Islet of Langerhans (tissue), 1 donor: ENCODE measurements at regions not wholly inside any gene's neighbourhood (a gene's known extent, or its start where the extent isn't known, plus 50 kb on each side); places are given as distances from the start of the nearest gene placed in this dataset.

Source experiments
- FAIRE-seq: peaks from one replicate; lab custom pipeline; 2011; peaks lifted over from hg19 to GRCh38; lab: Jason Lieb, UNC

DNA sequence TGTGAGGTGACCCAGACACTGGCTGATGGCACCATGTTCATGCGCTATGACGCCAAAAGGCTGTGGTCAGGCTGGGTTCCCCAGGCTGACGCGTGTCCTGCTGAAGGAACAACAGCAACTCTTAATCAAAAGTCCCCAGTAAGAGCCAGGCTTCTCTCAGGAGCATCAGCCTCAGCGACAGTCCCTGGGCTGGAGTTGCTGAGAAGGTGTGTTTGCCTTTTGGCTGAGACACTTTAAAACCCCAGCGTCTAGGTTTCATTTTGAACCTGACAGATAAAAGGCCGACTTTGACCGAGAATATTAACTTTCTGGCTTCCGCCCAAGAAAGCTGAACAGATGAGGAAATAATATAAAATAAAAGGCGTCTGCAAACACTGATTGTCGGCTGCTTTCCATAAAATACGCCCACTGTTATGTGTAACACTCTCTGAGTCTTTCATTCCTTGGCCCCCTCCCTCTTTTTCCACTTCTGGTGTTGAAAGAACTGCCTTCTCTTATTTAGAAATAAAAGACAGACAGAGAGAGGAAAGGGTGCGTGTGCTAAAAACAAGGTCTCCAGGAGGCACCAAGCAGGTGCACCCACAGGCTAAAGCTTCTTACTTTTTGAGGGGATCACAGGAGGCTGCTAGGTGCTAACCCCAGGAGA, 373.6 kb downstream of the MID1IP1 start:
- FAIRE-seq, result peak; percentile 98

DNA sequence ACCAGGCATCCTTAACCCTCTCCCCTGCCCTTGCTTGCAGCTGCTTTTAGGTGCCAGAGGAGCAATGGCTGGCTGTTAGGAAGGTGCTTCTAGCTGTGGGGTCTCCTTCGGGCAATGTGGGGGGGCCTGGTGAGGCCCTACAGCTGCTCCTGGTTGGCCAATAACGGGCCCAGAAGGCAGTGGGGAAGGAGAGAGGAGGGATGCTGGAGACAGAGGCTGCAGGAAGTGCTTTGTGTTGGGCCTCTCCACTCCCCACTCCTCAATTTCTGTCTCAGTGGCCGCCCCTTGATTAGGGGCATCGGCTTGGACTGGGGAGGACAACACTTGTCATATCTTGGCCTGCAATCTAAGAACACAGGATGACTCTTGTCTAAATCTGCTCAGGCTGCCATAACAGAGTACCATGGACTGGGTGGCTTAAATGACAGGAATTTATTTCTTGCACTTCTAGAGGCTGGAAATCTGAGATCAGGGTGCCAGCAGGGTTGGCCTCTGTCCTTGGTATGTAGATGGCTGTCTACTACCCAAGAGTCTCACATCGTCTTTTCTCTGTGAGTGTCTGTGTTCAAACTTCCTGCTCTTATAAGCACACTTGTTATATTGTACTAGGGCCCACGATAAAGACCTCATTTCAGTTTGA, 374.3 kb downstream of the MID1IP1 start:
- FAIRE-seq, result no peak

DNA sequence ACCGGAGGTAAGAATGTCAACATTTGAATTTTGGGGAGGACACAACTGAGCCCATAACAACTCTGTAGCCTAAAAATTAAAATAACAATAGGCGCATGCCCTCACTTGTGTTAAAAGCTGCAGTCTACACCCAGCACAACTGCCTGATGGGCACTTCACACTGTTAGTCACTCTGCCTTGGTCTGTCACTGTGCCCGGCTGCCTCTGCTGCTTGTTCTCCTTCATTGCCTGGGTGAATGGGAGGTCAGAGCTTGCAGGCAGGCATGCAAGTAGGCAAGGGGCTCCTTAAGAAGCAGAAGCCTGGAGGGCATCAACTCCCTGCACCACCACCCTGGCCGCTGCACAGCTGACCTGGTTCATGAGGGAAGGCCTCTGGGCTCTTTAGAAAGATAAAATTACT, 374.8 kb downstream of the MID1IP1 start:
- FAIRE-seq, result no peak

DNA sequence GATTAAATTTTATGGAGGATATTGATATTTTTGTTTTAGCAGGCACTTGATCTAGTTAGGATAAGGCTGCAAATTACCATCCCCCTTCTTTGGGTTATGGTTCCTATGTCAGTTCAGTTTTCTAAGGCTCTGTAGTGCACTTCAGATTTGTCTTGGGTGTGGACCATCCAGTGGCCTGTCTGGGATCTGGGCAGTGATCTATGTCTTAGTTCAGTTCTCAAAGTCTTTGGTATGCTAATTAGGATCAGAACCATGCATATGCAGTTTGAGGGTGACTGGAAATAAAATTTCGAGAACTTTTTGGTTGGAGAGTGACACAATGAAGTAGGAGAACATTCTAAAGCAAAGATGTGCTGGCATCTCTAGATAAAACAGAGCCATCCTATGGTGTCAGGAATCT, 388.2 kb downstream of the MID1IP1 start:
- FAIRE-seq, result no peak

DNA sequence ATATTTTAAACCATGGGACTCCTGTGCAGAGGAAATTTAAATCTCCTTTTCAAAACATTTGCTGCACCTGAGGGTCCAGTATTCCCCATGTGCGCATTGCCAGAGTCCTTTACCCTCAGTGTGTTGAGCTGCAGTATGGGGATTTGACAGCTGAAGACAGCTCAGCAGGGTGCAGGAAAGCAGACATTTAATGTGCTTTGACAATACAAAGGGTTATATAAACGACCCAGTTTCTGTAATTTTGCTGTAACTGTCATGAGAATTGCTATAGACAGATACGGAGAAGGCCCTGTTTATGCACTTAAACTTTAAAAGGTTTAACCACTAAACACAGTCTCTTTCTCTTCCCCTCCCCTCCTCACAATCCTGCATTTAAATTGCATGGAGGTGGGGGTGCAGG, 393.4 kb downstream of the MID1IP1 start:
- FAIRE-seq, result no peak

DNA sequence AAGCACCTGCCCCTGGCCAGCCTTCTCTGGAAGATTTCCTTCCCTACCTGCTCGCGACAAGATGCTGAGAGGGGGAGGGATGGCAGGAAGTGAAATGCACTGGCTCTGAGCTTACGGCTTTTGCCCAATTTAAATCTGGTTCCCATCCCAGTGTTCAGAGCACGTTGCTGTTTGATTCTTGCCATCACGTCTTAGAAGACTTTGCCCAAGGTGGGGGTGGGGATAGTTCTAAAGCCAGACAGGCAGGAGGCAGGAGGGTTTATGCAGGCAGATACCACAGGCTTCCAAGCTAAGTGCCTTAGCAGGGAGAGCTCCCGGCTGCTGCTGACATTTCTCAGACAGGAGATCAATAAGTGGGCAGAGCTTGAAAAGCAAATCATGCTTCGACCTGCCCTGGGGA, 393.9 kb downstream of the MID1IP1 start:
- FAIRE-seq, result no peak

DNA sequence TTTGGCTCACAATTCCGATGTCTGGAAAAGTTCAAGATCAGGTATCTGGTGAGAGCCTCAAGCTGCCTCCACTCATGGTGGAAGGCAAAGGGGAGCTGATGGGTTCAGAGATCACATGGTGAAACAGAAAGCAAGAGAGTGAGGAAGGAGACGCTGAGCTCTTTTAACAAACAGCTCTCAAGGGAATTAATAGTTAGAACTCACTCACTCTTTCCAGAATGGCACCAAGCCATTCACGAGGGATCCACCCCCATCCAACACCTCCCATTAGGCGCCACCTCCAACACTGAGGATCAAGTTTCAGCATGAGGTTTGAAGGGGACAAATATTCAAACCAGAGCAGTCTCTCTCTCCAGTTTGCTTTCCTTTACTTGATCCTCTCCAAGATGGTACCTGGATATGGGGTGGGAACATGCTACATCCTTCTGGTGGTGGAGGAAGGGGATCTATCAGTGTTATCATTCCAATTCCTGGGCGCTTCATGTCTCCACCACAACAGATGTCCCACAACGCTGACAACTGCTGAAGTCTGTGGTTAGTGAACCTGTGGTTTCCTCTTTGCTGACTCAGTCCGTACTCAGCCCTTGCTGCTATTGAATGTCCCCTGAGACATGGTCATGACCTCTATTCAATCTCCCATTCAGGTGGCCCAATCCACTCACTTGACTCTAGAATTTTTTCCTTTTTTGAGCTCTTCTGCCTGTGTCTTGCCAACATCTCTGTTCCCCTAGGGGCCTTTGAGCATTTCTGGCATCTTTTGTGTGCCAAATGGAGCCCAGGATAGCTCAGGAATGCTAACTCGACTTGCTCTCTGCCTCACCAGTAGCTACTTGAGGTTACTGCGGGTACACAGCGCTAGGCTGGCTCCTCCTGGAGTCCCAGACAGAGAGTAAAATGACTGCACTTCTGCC, 395.2 kb downstream of the MID1IP1 start:
- no peak for FAIRE-seq

DNA sequence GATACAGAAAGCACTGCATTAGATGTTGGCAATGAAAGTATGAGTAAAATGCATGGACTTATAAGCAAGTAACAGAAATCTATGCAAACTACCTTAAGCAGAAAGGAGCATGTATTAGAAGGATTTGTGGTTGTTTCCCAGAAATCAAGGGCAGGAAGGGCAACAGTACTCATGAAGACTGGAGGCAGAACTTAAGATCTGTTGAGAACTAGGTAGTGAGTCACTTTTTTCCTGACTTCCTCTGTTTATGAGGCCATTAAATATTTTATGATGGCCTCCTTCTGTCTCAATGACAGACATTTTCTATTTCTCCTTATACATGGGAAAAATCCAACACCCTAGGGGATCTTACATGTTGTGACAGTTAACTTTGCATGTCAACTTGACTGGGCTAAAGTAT, 398.2 kb downstream of the MID1IP1 start:
- FAIRE-seq, result no peak

DNA sequence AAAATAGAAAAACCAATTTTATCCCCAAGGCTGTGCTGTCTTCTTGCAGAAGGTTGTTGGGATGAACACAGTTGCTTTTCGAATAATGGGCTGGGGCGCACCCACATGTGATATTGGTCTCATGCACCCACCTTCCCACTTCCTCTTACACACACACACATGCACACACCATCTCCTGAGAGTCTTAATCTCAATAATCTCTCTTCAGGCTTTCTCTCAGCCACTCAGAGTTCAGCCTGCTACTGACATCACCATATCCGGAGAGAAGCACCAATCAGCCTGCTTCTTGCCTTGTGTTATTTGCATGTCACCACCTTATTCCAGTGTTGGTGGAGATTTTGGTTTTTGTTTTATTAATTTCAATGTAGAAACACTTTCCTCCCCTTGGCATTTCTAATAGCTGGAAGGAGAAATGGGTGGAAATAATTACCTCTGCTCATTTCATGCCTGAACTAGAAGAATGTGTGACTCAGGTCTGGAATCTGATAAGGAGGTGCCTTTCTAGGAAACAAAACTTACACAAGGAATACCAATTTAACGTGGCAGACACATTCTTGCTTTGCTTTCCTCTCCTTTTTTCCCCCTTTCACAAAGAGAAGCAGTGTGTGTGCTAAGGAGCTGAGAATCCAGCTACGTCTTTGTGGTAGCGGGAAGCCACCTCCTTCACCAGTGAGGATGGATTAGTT, 400.2 kb downstream of the MID1IP1 start:
- FAIRE-seq, result no peak

DNA sequence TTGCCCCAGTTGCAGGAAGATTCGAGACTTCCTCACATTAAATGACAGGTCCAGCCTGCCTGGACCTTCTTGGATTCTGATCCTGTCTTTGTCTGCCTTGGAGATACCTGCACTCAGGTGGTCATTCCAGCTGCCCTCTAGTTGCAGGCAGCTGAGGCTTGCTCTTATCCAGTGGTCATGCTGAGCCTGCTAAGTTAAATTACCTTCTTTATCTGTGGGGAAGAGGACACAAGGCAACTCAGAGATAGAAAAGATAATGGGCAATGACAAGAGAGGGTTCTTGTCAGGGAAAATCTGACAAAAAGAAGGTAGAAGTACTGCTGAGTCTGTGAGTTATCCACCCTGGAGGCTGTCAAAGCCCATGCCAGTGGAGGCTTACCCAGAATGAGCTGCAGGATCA, 401.4 kb downstream of the MID1IP1 start:
- FAIRE-seq, result no peak

DNA sequence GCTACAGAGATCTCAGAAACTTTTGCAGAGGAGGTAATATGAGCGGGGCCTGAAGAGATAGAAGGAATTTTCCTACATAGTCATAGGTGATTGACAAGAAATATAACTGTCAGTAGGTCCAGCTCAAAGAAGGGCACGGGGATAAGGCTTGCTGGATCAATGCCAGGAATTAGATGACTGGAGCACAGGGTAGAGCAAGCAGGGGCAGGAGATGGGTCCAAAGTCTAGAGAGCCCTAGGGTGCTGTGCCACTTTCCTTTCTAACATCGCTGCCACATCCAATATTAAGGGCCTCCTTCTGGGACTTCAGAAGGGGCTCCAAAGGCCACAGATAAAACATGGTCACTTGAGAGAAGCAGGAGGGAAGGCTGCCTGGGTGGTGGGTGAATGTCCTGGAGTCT, 402.2 kb downstream of the MID1IP1 start:
- FAIRE-seq, result no peak

DNA sequence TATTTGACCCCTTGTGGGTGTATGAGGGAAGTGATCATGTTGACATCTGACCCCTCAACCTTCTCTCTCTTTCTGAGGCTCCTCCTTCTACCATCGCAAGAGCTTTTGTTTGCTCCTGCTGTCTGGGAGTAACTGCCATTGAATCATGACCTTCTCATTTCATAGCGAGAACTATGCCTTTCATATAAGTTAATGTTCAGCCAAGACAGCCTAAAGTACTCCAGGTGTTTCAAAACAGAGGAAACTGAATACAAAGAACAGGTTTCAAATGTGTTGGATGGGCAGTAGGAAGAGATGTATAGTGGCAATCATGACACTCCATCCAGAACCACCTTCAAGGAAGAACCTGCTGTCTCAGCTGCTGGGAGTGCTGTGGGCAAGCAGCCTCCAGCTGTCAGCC, 403.1 kb downstream of the MID1IP1 start:
- FAIRE-seq, result no peak

DNA sequence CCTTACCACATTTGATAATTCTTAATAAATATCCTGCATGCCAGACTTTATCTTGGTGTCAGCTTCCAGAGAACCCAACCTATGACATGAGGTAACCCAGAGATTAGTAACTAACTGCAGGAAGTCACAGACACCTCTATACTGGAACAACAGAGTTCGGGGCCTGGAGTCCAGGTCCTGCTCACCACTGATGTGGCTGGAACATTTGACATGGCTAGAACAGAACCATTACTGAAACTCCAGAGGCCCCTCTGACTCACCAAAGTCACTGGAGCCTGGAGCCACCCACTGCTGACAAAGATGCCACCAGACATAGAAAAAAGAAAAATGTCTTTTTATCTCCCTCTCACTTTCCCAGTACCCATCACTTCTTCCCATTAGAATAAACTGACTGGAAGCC, 403.7 kb downstream of the MID1IP1 start:
- FAIRE-seq, result no peak

DNA sequence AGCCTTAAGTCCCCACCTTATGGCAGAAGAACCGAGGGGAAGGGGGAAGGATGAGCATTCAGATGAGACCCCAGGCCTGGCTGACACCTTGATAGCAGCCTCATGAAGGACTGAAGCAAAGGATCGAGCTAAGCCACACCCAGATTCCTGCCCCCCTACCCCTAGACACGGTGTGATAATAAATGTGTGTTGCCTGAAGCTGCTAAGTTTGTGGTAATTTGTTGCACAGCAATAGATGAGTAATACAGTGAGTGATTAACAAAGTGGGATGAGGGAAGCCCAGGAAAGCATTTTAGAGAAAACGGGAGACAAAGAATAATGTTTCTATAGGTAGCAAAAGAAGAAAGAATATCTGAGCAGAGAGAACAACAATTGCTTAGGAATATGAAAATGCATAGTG, 404.2 kb downstream of the MID1IP1 start:
- no peak for FAIRE-seq

DNA sequence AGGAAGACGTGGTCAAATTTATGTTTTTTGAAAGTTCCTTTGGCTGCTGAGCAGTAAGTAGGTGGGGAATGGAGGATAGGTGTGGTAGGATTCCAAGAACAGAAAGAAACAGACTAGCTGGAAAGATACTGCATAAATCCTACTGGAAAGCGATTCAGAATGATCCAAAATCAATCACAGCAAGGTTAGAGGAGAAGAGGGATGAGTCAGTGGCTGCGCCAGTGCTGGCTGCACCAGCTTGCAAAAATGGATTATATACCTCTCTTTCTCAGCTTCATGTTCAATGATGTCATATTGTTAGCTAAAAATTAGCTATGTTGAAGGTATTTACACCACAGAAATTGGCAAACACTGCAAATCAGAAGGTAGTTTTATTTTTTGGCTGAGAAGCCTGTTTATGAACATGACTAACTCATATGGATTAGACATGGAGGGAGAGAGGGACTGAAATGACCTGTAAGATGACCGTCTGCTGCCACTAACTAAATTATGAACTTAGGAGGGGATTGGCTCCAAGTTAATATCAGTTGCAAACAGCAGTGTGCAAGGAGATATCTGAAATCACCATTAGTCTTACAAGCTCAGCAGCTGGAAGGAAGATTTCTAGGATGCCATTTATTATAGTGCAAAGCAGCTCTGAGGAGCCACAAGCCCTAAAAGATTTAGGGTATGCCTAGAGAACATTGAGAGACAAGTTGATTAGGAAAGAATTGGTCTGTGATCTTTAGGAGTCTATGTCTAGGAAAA, 405.3 kb downstream of the MID1IP1 start:
- FAIRE-seq, result no peak

DNA sequence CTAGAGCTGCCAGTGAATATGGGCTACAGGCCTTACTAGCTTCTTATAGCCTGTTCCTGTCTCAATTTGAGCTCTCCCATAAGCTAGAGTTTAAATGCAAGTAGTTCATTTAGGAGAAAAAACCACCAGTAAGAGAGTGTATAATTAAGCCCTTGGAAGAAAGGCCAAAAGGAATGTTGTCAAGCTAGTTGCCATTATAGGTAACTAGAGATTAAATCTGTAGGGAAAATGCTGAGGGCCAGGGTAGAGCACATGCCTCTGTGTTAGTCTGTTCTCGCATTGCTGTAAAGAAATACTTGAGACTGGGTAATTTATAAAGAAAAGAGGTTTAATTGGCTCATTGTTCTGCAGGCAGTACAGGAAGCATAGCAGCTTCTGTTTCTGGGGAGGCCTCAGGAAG, 410.2 kb downstream of the MID1IP1 start:
- FAIRE-seq, result no peak

DNA sequence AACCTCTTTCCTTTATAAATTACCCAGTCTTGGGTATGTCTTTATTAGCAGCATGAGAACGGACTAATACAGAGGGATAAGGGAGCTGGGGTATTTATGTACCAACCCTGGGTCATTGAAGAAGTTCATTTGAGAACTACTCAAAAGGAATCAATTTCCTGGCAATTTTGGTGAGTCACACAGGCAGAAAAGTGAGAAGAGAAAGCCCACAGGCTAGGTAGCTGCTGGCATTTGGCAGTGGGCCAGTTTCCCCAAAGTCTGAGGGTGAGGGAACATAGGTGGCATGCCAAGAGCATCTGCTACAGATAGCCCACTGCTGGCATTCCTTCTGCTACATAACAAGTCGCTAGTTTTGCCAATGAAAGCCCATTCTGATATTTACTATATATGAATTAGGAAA, 411.2 kb downstream of the MID1IP1 start:
- no peak for FAIRE-seq

DNA sequence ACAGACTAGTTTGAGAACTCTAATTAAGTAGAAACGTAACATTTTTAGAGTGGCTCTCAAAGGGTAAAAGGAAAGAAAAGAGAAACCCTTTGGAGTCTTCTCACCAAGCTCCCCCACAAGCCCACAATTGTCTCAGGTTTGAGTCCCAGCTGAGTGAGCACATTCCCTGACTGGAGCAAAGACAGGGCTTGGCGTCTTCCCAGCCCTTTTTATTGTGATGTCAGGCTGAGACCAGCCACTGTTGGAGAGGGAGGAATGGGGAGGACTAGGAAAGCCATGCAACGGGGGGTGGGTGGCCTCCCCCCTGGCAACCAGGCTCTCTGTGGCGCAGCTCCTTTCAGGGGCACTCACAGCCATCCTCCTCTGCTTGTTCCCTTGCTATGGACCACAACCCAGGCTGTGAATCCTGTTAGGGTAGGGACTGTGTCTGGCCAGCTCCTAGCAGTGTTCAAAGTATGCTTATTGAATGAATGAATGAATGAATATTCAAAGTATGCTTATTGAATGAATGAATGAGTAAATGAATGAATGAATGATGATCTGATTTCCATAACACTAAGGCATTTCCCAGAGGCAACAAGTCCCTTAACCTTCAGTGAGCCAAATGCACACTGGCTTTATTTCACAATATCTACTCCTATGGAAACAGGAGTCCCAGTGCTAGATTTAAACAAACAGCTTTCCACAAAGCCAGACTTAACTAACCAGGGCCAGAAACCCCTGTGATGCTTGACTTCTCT, 413.3 kb downstream of the MID1IP1 start:
- FAIRE-seq, result no peak

DNA sequence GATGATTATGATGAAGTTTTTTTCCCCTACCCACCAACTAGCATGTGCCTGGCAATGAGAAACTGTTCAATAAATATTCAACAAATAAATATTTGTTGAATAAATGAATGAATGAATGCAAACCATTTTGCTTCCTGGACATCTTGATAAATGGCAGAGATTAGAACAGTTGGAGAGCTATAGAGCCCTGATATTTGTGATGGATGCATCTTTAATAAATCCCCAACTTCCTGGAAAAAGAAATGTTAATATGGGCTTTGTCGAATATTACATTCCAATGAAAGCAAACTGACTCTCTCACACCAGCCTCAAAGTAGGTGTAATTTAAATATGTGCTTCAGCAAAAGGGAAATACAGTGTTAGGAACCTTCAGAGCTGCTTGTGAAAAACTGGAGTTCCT, 419.7 kb downstream of the MID1IP1 start:
- no peak for FAIRE-seq

DNA sequence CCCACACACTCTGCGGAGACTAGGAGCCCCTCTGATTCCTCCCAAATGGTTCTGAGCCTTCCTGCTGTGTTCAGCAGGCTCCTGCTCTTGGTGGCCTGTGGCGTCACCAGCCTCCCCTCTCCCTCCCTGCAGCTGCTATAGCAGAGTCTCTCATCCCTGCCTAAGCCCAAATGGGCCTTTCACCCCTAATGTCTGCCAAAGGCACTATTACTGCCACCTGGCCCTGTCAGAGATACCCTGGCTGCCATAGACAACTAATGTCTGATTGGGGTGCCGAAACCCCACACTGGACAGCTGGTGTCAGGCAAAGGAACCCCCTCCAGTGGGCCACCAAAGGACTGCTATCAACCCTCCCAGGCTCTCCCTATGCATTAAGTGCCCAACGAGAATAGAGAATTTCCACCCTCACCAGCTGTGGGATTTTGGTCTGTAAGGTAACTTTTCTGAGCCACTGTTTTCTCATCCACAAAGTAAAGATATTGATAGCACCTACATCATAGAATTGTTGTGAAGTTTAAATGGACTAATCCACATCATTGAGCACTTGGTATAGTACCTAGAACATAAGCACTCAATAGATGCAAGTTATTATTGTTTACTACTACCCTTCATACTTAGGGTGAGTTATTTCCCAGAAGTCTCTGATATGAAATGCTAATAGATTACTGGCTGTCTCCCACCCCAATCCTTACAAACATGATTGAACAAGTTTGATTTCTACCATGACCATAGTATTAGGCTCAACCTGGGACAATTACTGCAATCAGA, 421.3 kb downstream of the MID1IP1 start:
- FAIRE-seq, result no peak

DNA sequence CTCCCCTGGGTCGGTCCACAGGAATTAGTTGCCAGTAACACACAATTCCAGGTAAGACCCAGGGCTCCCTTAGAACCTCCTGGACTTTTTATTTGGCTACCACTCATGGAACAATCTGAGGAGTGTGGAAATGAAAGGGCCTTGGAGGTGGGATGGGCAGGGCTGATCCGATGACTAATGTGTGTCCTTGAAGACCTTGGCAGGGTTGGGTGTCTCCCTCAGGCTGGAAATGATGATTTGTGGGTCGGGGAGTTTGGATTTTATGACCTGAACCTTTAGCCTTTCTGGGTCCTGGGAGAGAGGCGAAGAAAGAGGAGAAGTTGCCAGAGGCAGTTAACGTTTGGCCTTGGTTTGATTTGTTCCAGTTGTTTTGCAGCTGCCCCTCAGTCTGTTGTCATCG, 425.0 kb downstream of the MID1IP1 start:
- no peak for FAIRE-seq
